Stimulated activated naive CD8-positive, alpha-beta T cell treated with anti-CD3 and anti-CD28 coated beads, Interleukin-15, amount 100 ng/mL, for 72 hours (primary cell): ENCODE measurements at regions not wholly inside any gene's neighbourhood (a gene's known extent, or its start where the extent isn't known, plus 50 kb on each side); places are given as distances from the start of the nearest gene placed in this dataset.
"Not testable (repeated sequence)": the region's sequence is repeated elsewhere in the genome, so short reads cannot be mapped to it uniquely, and the experiment has no call there.

Experiments
- ATAC-seq: fragments of 150-1000 bp; cut with Tn5 transposase; 2 replicates; pipeline ENCODE4 v1.10.0; 2021; ENCODE audit warnings: mild to moderate bottlenecking, moderate library complexity
- DNase-seq, 2 donors: peaks; one replicate each; pipeline ENCODE4 v3.0.0; 2021 to 2022
- H3K27ac Mint-ChIP-seq, 2 donors: one replicate each; pipeline ENCODE4 v1.8.0; 2022; ENCODE audit warnings: mild to moderate bottlenecking in 2 of 2, mixed read lengths in 2 of 2, moderate library complexity in 2 of 2
- H3K27me3 Mint-ChIP-seq: one replicate; pipeline ENCODE4 v1.8.0; 2022; ENCODE audit warnings: mixed read lengths
- H3K4me1 Mint-ChIP-seq: one replicate; pipeline ENCODE4 v1.8.0; 2022; ENCODE audit warnings: mild to moderate bottlenecking, mixed read lengths
- H3K4me3 Mint-ChIP-seq, 2 donors: one replicate each; pipeline ENCODE4 v1.8.0; 2022; ENCODE audit warnings: mild to moderate bottlenecking in 2 of 2, mixed read lengths in 2 of 2, moderate library complexity in 1 of 2
- H3K9me3 Mint-ChIP-seq, 2 donors: one replicate each; pipeline ENCODE4 v1.8.0; 2022; ENCODE audit warnings: mixed read lengths in 2 of 2

DNA sequence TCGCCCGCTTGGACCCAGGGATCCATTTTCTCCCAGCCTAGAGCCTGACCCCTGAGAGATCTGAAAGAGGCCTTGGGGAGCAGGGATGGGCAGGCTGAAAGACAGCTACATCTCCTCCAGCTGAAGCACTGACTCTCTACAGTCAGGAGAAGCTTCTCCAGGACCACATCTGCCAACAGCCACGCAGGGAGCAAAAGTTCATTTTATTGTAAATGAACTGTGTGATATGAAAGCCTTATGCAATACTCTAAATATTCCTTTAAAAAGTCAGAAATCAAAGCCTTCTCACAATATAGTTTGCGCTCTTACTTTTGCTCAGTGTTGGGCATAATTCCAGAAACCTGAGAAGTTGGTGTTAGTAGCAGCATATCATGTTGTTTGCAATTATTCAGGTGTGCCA lies 428.9 kb upstream of the RAB6C start:
- ATAC-seq (no peak), DNase-seq (no peak)
- H3K4me1 Mint-ChIP-seq = no peaks in the 10 kb centered on the region
- H3K27me3 Mint-ChIP-seq = no peaks in the 10 kb centered on the region
- H3K27ac Mint-ChIP-seq = peak overlapping the region; percentile 32 to 43
- no peaks in the 10 kb centered on the region for H3K9me3 Mint-ChIP-seq
- H3K4me3 Mint-ChIP-seq = no peak overlapping the region

DNA sequence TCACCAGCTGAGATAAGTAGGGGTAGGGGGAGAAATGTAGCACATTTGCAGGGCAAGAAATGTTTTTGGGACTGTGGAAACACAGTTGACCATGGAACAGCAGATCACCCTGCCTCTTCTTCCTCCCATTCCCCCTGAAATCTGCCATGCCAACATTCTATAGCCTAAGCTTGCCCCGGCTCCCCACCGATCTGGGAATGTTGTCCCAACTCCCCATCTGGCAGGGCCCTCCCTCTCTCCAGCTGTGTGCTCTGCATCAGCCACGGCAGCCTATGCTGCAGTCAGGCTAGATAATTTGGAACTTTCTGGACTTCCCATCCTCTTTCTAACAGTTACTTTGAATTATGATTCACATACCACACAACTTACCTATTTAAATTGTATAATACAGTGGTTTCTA lies 425.1 kb upstream of the RAB6C start:
- no peak overlapping the region for H3K27ac Mint-ChIP-seq
- H3K4me1 Mint-ChIP-seq = no peaks in the 10 kb centered on the region
- H3K4me3 Mint-ChIP-seq = no peak overlapping the region
- H3K9me3 Mint-ChIP-seq = no peaks in the 10 kb centered on the region
- DNase-seq = no peak
- ATAC-seq = no peak
- peaks cover 10% of the 10 kb centered on the region for H3K27me3 Mint-ChIP-seq

- Mint-ChIP-seq H3K4me1 (no peaks in the 10 kb centered on the region), H3K27ac (no peak overlapping the region), H3K4me3 (no peak overlapping the region), H3K9me3 (no peaks in the 10 kb centered on the region), H3K27me3 (peaks cover 10% of the 10 kb centered on the region)
- ATAC-seq (no peak), DNase-seq (no peak)
These were observed 420.4 kb upstream of the RAB6C start for GRCh38 chr2:129559101-129559500.

GRCh38 chr2:129565551-129566109 lies 413.8 kb upstream of the RAB6C start:
- DNase-seq (no peak), ATAC-seq (no peak)
- Mint-ChIP-seq H3K4me1 (no peaks in the 10 kb centered on the region), H3K27me3 (peaks cover 20% of the 10 kb centered on the region), H3K27ac (no peak overlapping the region), H3K4me3 (no peak overlapping the region), H3K9me3 (peaks cover 13 to 18% of the 10 kb centered on the region in 2 donors)

- DNase-seq, H3K4me3 Mint-ChIP-seq, H3K4me1 Mint-ChIP-seq, H3K27ac Mint-ChIP-seq, ATAC-seq: not testable (repeated sequence)
- H3K27me3 Mint-ChIP-seq = peaks cover 16% of the 10 kb centered on the region
- peaks cover 30 to 36% of the 10 kb centered on the region in 2 donors for H3K9me3 Mint-ChIP-seq
These were observed 408.7 kb upstream of the RAB6C start for GRCh38 chr2:129570812-129571211.

GRCh38 chr2:129575431-129575830 lies 404.0 kb upstream of the RAB6C start:
- no peaks in the 10 kb centered on the region for H3K4me1 Mint-ChIP-seq
- H3K27me3 Mint-ChIP-seq = peaks cover 7% of the 10 kb centered on the region
- ATAC-seq (no peak), DNase-seq (no peak)
- H3K27ac Mint-ChIP-seq = no peak overlapping the region
- H3K9me3 Mint-ChIP-seq = peaks cover 17 to 27% of the 10 kb centered on the region in 2 donors
- no peak overlapping the region for H3K4me3 Mint-ChIP-seq

- H3K27ac Mint-ChIP-seq = no peak overlapping the region
- no peaks in the 10 kb centered on the region for H3K4me1 Mint-ChIP-seq
- no peak overlapping the region for H3K4me3 Mint-ChIP-seq
- no peak for DNase-seq
- peaks cover 17 to 26% of the 10 kb centered on the region in 2 donors for H3K9me3 Mint-ChIP-seq
- H3K27me3 Mint-ChIP-seq = peaks cover 7% of the 10 kb centered on the region
- no peak for ATAC-seq
These were observed 403.6 kb upstream of the RAB6C start for GRCh38 chr2:129575880-129576279.

- ATAC-seq (no peak), DNase-seq (no peak)
- peaks cover 7% of the 10 kb centered on the region for H3K27me3 Mint-ChIP-seq
- no peaks in the 10 kb centered on the region for H3K4me1 Mint-ChIP-seq
- no peak overlapping the region for H3K4me3 Mint-ChIP-seq
- H3K9me3 Mint-ChIP-seq = peaks cover 6 to 23% of the 10 kb centered on the region in 2 donors
- no peak overlapping the region for H3K27ac Mint-ChIP-seq
These were observed 399.5 kb upstream of the RAB6C start for GRCh38 chr2:129580001-129580400.

DNA sequence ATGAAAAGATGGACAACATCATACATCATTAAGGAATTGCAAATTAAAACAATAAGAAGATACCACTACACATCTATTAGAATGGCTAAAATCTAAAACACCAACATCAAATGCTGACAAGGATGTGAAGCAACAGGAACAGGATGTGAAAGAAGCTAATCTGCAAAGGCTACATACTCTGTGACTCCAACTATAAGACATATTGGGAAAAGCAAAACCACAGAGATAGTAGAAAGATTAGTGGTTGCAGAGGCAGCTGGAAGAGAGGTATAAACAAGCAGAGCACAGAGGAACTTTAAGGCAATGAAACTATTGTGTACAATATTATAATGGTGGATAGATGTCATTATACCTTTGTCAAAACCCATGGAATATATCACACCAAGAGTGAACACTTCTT lies 393.7 kb upstream of the RAB6C start:
- ATAC-seq (no peak), DNase-seq (no peak)
- Mint-ChIP-seq H3K4me3 (no peak overlapping the region), H3K27ac (no peak overlapping the region), H3K4me1 (no peaks in the 10 kb centered on the region), H3K9me3 (peaks cover 6 to 12% of the 10 kb centered on the region in 2 donors), H3K27me3 (peaks cover 18% of the 10 kb centered on the region)

DNA sequence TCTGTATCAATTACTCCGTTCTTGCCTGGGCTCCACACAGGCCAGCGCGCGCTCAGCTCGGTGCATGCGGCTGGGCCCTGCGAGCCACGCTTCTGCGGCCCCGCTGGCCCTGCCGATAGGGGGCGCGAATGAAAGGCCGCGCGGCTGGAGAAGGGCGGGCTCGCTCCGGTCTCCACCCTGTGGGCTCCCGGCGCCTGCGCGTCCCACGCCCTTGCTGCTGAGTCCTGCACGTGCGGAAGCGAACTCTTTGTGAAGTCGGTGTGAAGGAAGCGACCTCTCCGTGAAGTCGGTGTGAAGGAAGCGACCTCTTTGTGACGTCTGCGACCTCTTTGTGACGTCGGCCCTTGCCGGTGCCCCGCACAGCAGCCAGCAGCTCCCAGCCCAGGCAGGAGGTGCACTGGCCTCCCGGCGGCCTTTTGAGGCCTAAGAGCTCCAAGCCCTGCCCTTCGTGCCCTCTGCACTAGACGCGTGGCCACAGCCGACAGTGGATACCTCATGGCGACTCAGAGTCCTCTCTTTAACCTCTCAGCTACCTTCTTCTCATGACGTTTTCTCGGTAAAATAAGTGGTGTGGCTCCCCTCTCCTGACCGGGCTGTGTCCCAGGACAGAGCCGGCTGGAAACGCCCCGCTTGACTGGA lies 391.9 kb upstream of the RAB6C start:
- Mint-ChIP-seq H3K9me3 (no peaks in the 10 kb centered on the region), H3K4me1 (no peaks in the 10 kb centered on the region), H3K27ac (no peak overlapping the region), H3K4me3 (no peak overlapping the region), H3K27me3 (peaks cover 18% of the 10 kb centered on the region)
- ATAC-seq (no peak), DNase-seq (no peak)

DNA sequence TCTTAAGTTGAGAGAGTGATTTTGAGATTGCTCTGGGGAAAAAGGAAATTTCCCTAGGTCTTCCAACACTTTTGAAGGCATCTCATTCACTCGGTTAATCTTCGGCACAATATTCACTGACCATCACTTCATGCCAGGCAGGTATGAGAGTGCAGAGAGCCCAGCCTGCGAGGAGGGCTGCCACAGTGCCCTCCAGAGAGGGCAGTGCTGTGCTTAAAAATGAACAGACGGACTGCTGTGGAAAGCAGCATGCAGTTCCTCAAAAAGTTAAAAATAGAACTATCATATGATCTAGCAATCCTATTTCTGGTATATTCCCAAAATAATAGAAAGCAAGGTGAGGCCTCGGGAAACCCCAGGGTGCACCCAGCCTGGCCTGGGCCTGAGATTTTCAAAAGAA lies 374.9 kb upstream of the RAB6C start:
- H3K27ac Mint-ChIP-seq = no peak overlapping the region
- ATAC-seq (no peak), DNase-seq (no peak)
- no peak overlapping the region for H3K4me3 Mint-ChIP-seq
- peaks cover 0 to 17% of the 10 kb centered on the region in 2 donors for H3K9me3 Mint-ChIP-seq
- peaks cover 12% of the 10 kb centered on the region for H3K27me3 Mint-ChIP-seq
- no peaks in the 10 kb centered on the region for H3K4me1 Mint-ChIP-seq

GRCh38 chr2:129605646-129606045 lies 373.8 kb upstream of the RAB6C start:
- Mint-ChIP-seq H3K9me3 (peaks cover 0 to 7% of the 10 kb centered on the region in 2 donors), H3K27me3 (peaks cover 12% of the 10 kb centered on the region), H3K4me1 (no peaks in the 10 kb centered on the region), H3K27ac (no peak overlapping the region), H3K4me3 (no peak overlapping the region)
- ATAC-seq (no peak), DNase-seq (no peak)

GRCh38 chr2:129606496-129607270 lies 372.8 kb upstream of the RAB6C start:
- H3K27me3 Mint-ChIP-seq = peaks cover 12% of the 10 kb centered on the region
- peak overlapping the region in 1 of 2 donors; percentile 72 for H3K27ac Mint-ChIP-seq
- no peaks in the 10 kb centered on the region for H3K4me1 Mint-ChIP-seq
- no peak overlapping the region for H3K4me3 Mint-ChIP-seq
- ATAC-seq (no peak), DNase-seq (no peak)
- H3K9me3 Mint-ChIP-seq = peaks cover 0 to 7% of the 10 kb centered on the region in 2 donors

- Mint-ChIP-seq H3K27ac (no peak overlapping the region), H3K4me3 (no peak overlapping the region), H3K27me3 (peaks cover 15% of the 10 kb centered on the region), H3K9me3 (peaks cover 0 to 7% of the 10 kb centered on the region in 2 donors), H3K4me1 (no peaks in the 10 kb centered on the region)
- ATAC-seq = no peak
- DNase-seq = no peak
These were observed 370.2 kb upstream of the RAB6C start for GRCh38 chr2:129609224-129609623.

- Mint-ChIP-seq H3K27ac (no peak overlapping the region), H3K4me1 (no peaks in the 10 kb centered on the region), H3K4me3 (no peak overlapping the region), H3K9me3 (peaks cover 0 to 7% of the 10 kb centered on the region in 2 donors), H3K27me3 (peaks cover 22% of the 10 kb centered on the region)
- ATAC-seq (no peak), DNase-seq (no peak)
These were observed 368.7 kb upstream of the RAB6C start for GRCh38 chr2:129610766-129611165.

GRCh38 chr2:129611471-129611870 lies 368.0 kb upstream of the RAB6C start:
- DNase-seq (no peak), ATAC-seq (no peak)
- H3K9me3 Mint-ChIP-seq = peaks cover 0 to 7% of the 10 kb centered on the region in 2 donors
- H3K4me1 Mint-ChIP-seq = no peaks in the 10 kb centered on the region
- no peak overlapping the region for H3K4me3 Mint-ChIP-seq
- no peak overlapping the region for H3K27ac Mint-ChIP-seq
- peaks cover 22% of the 10 kb centered on the region for H3K27me3 Mint-ChIP-seq
